ENCODE measurements at regions not wholly inside any gene's neighbourhood (a gene's known extent, or its start where the extent isn't known, plus 50 kb on each side); places are given as distances from the start of the nearest gene placed in this dataset.

- no peak for DNase-seq
Observed at GRCh38 chr2:9739531-9739964, 103.7 kb upstream of the TAF1B start.

GRCh38 chr2:9740382-9741073 lies 102.7 kb upstream of the TAF1B start:
- DNase-seq = no peak

- DNase-seq = no peak
Observed at GRCh38 chr2:9741110-9741509, 102.2 kb upstream of the TAF1B start.

- no peak for DNase-seq
Observed at GRCh38 chr2:9742601-9743000, 100.7 kb upstream of the TAF1B start.

- DNase-seq = no peak
Observed at GRCh38 chr2:9744256-9745004, 98.8 kb upstream of the TAF1B start.

- DNase-seq = no peak
Observed at GRCh38 chr2:9745153-9745899, 97.9 kb upstream of the TAF1B start.

GRCh38 chr2:9747396-9747795 lies 95.9 kb upstream of the TAF1B start:
- no peak for DNase-seq

GRCh38 chr2:9748577-9748976 lies 94.7 kb upstream of the TAF1B start:
- DNase-seq = no peak

GRCh38 chr2:9749546-9750223 lies 93.6 kb upstream of the TAF1B start:
- no peak for DNase-seq

GRCh38 chr2:9750224-9751215 lies 92.8 kb upstream of the TAF1B start:
- DNase-seq = no peak

GRCh38 chr2:9751831-9752230 lies 91.4 kb upstream of the TAF1B start:
- DNase-seq = no peak

- no peak for DNase-seq
Observed at GRCh38 chr2:9752441-9753275, 90.6 kb upstream of the TAF1B start.

GRCh38 chr2:9753276-9753600 lies 90.0 kb upstream of the TAF1B start:
- DNase-seq = no peak

GRCh38 chr2:9753665-9754531 lies 89.4 kb upstream of the TAF1B start:
- DNase-seq = no peak

- DNase-seq = no peak
Observed at GRCh38 chr2:9754532-9754887, 88.8 kb upstream of the TAF1B start.

GRCh38 chr2:9755008-9755407 lies 88.3 kb upstream of the TAF1B start:
- no peak for DNase-seq

GRCh38 chr2:9755638-9756037 lies 87.6 kb upstream of the TAF1B start:
- no peak for DNase-seq

GRCh38 chr2:9756692-9757250 lies 86.5 kb upstream of the TAF1B start:
- no peak for DNase-seq

- peak; percentile 53 to 54 for DNase-seq
Observed at GRCh38 chr2:9757501-9758264, 85.6 kb upstream of the TAF1B start.

Measured in hippocampal formation (tissue), 2 donors.